A549 (cell line): ENCODE measurements at regions not wholly inside any gene's neighbourhood (a gene's known extent, or its start where the extent isn't known, plus 50 kb on each side); places are given as distances from the start of the nearest gene placed in this dataset.

Experiments
- ATAC-seq, 2 experiments: fragments of 200-7000 bp in 1 of 2; fragments of >200 bp in 1 of 2; cut with Nextera tagmentation in 1 of 2; cut with Tn5 transposase in 1 of 2; 3 replicates each; pipeline versions ENCODE4 v1.8.0 to v1.9.1; 2018 to 2020; ENCODE audit warnings: mild to moderate bottlenecking in 1 of 2, moderate library complexity in 1 of 2
- CTCF ChIA-PET: fragments of 300-600 bp; sonication (Branson Sonifier 250); formaldehyde crosslinking; extraction: SDS; loops from one replicate; lab custom pipeline; 2021; ENCODE audit warnings: antibody characterized with exemption, inconsistent platforms; lab: Yijun Ruan, JAX
- POLR2A ChIA-PET: fragments of 350-600 bp; formaldehyde crosslinking; extraction: SDS; loops from one replicate; lab custom pipeline; 2021; ENCODE audit warnings: antibody characterized with exemption, inconsistent platforms; lab: Yijun Ruan, JAX
- DNase-seq, 2 experiments: peaks; one replicate each; pipeline versions ENCODE4 v3.0.0 to v3.0.0-alpha.2; 2011 to 2016; ENCODE audit warnings: low read depth in 1 of 2, low spot score in 1 of 2
- FAIRE-seq: peaks from 2 replicates; lab custom pipeline; 2011; peaks lifted over from hg19 to GRCh38; lab: Jason Lieb, UNC
- H3K27ac ChIP-seq, 2 experiments: fragments of >200 bp; sonication (Bioruptor Twin); formaldehyde crosslinking; 3 replicates each; pipeline ENCODE4 v1.5.1; 2016 to 2017
- H3K4me1 ChIP-seq: fragments of >200 bp; sonication (Bioruptor Twin); formaldehyde crosslinking; 3 replicates; pipeline ENCODE4 v1.6.1; 2016
- H3K4me2 ChIP-seq: fragments of >200 bp; sonication (Bioruptor Twin); formaldehyde crosslinking; 3 replicates; pipeline ENCODE4 v1.6.1; 2016
- H3K4me3 ChIP-seq: fragments of >200 bp; sonication (Bioruptor Twin); formaldehyde crosslinking; 3 replicates; pipeline ENCODE4 v1.5.1; 2016
- H3K9me3 ChIP-seq: fragments of >200 bp; sonication (Bioruptor Twin); formaldehyde crosslinking; 3 replicates; pipeline ENCODE4 v1.6.1; 2016
- CBX8 ChIP-seq: fragments of 200-600 bp; sonication (generic); IDR thresholded peaks from 2 replicates; pipeline ENCODE4 v1.6.1; 2016
- CEBPB ChIP-seq, 2 experiments: fragments of >200 bp in 1 of 2; sonication (Bioruptor Twin) in 1 of 2; formaldehyde crosslinking in 1 of 2; IDR thresholded peaks; 2 replicates each; pipeline ENCODE4 v1.6.1; 2012 to 2016
- EHF ChIP-seq: fragments of 250-450 bp; sonication (Bioruptor Pico); IDR thresholded peaks from 2 replicates; pipeline ENCODE4 v1.5.0; 2020; ENCODE audit warnings: mild to moderate bottlenecking
- ESRRA ChIP-seq: fragments of 150-350 bp; IDR thresholded peaks from 2 replicates; pipeline ENCODE4 v1.6.1; 2014; ENCODE audit warnings: mild to moderate bottlenecking, low read length, borderline replicate concordance
- HEYL ChIP-seq: fragments of 250-450 bp; sonication (Bioruptor Pico); IDR thresholded peaks from 2 replicates; pipeline ENCODE4 v1.8.0; 2021; ENCODE audit warnings: mild to moderate bottlenecking, moderate library complexity
- HOXB5 ChIP-seq: fragments of 250-450 bp; sonication (Bioruptor Pico); IDR thresholded peaks from 2 replicates; pipeline ENCODE4 v1.5.0; 2020; ENCODE audit warnings: mild to moderate bottlenecking, moderate library complexity
- JUN ChIP-seq, 2 experiments: fragments of >200 bp; sonication (Bioruptor Twin); formaldehyde crosslinking; IDR thresholded peaks; 2 replicates in 1 of 2; 3 replicates in 1 of 2; pipeline ENCODE4 v1.6.1; 2016 to 2017
- KDM1A ChIP-seq: fragments of 200-600 bp; sonication (generic); IDR thresholded peaks from 2 replicates; pipeline ENCODE4 v1.6.1; 2016; ENCODE audit warnings: low read depth, mild to moderate bottlenecking
- MAFK ChIP-seq: fragments of 450-650 bp; IDR thresholded peaks from 2 replicates; pipeline ENCODE4 v1.6.1; 2014; ENCODE audit not compliant: partially characterized antibody
- NFE2L2 ChIP-seq: fragments of 150-350 bp; conservative IDR thresholded peaks from 2 replicates; pipeline ENCODE4 v1.6.1; 2014; ENCODE audit warnings: low read length
- PHF8 ChIP-seq: fragments of 200-600 bp; sonication (generic); IDR thresholded peaks from 2 replicates; pipeline ENCODE4 v1.6.1; 2016; ENCODE audit warnings: low read depth, mild to moderate bottlenecking, antibody characterized with exemption, moderate library complexity, borderline replicate concordance
- RARB ChIP-seq: fragments of 250-450 bp; sonication (Bioruptor Pico); IDR thresholded peaks from 2 replicates; pipeline ENCODE4 v1.8.0; 2021; ENCODE audit warnings: mild to moderate bottlenecking, moderate library complexity
- RFX5 ChIP-seq: fragments of 450-650 bp; IDR thresholded peaks from 2 replicates; pipeline ENCODE4 v1.7.1; 2014; ENCODE audit warnings: antibody characterized with exemption, mild to moderate bottlenecking, moderate library complexity
- SMC3 ChIP-seq: fragments of >200 bp; sonication (Bioruptor Twin); formaldehyde crosslinking; IDR thresholded peaks from 3 replicates; pipeline ENCODE4 v1.6.1; 2018; ENCODE audit warnings: inconsistent platforms
- SREBF2 ChIP-seq: fragments of 450-650 bp; IDR thresholded peaks from 2 replicates; pipeline ENCODE4 v1.6.1; 2014; ENCODE audit warnings: mild to moderate bottlenecking, moderate library complexity
- TFCP2L1 ChIP-seq: fragments of 250-450 bp; sonication (Bioruptor Pico); IDR thresholded peaks from 2 replicates; pipeline ENCODE4 v1.5.0; 2021; ENCODE audit warnings: mild to moderate bottlenecking
- ZC3H11A ChIP-seq: fragments of 450-650 bp; IDR thresholded peaks from 2 replicates; pipeline ENCODE4 v1.6.1; 2014; ENCODE audit warnings: antibody characterized with exemption, mild to moderate bottlenecking
- ZNF302 ChIP-seq: fragments of 250-450 bp; sonication (Bioruptor Pico); IDR thresholded peaks from 2 replicates; pipeline ENCODE4 v1.9.0; 2021; ENCODE audit warnings: inconsistent platforms, mild to moderate bottlenecking, moderate library complexity
- WGBS: methylation state at CpG from one replicate; pipeline ENCODE4 v1.1.6; 2017; ENCODE audit errors: missing lambda C conversion rate; 5-methylcytosine and 5-hydroxymethylcytosine counted together
- TF ChIP-seq, protein P1 (sequence below): fragments of 250-450 bp; sonication (Bioruptor Pico); IDR thresholded peaks from 2 replicates; pipeline ENCODE4 v1.5.0; 2020; ENCODE audit warnings: low read depth, mild to moderate bottlenecking, moderate library complexity
- TF ChIP-seq, protein P2 (sequence below): IDR thresholded peaks from 2 replicates; pipeline ENCODE4 v1.6.1; 2012
- TF ChIP-seq, protein P3 (sequence below): fragments of >200 bp; sonication (Bioruptor Twin); formaldehyde crosslinking; IDR thresholded peaks from 3 replicates; pipeline ENCODE4 v1.6.1; 2016
- TF ChIP-seq, protein P4 (sequence below): fragments of 200-600 bp; sonication (generic); IDR thresholded peaks from 2 replicates; pipeline ENCODE4 v1.6.1; 2016; ENCODE audit warnings: antibody characterized with exemption, mild to moderate bottlenecking, moderate library complexity
- TF ChIP-seq, protein P5 (sequence below): IDR thresholded peaks from 2 replicates; pipeline ENCODE4 v1.6.1; 2012
- TF ChIP-seq, protein P6 (sequence below): fragments of 250-450 bp; sonication (Bioruptor Pico); IDR thresholded peaks from 2 replicates; pipeline ENCODE4 v1.5.0; 2021; ENCODE audit warnings: mild to moderate bottlenecking, moderate library complexity, borderline replicate concordance

DNA sequence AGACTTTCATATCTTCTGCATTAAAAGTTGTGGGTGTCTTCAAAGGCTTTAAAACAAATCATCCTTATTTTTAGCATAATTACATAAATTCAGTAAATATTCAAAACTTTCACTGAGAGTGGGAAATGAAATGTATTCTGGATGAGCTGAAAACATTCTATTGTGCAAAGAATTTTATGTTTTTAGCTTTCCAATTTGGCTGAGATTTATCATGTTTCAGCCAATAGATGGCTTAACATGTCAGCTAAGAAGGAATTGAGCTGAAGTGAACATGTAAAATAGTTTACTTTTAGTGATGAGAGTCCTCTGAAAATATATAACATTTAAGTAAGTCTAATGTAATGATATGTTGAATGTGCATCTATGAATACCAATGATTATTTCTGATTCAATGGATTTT is 213.5 kb upstream of the GIMD1 start:
- H3K9me3 ChIP-seq, result no peaks in the 10 kb centered on the region

DNA sequence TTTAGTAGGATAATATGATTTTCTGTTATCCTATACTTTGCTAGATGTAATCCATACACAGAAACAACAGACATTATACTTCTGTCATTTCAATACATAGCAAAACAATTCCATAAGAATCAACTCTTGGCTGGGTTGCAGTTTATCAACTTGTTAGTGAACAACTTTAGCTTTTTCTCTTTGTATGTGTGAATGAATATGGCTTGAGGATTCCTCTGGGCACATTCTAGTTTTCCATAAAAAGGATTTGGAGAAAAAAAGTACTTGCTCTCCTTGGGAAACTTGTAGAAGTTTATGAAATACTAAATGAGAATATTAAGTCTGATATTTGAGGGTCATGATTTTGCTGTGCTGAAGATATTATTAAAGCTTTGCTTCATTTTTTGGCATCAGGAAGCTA is 210.7 kb upstream of the GIMD1 start:
- TF ChIP-seq CBX8, result no peak
- no peak for TF ChIP-seq JUN (IDR thresholded peaks at IDR 0.05)
- TF ChIP-seq ESRRA, result no peak
- no peak for TF ChIP-seq PHF8
- TF ChIP-seq SREBF2, result no peak
- no peak for TF ChIP-seq ZNF302 (CRISPR knock-in tag)
- no peak for TF ChIP-seq SMC3
- TF ChIP-seq TFCP2L1 (CRISPR knock-in tag), result no peak
- TF ChIP-seq RFX5, result no peak
- TF ChIP-seq ZC3H11A, result no peak
- TF ChIP-seq, protein P1, sequence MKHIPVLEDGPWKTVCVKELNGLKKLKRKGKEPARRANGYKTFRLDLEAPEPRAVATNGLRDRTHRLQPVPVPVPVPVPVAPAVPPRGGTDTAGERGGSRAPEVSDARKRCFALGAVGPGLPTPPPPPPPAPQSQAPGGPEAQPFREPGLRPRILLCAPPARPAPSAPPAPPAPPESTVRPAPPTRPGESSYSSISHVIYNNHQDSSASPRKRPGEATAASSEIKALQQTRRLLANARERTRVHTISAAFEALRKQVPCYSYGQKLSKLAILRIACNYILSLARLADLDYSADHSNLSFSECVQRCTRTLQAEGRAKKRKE (CRISPR knock-in tag), result no peak
- no peak for TF ChIP-seq NFE2L2
- TF ChIP-seq, protein P2, sequence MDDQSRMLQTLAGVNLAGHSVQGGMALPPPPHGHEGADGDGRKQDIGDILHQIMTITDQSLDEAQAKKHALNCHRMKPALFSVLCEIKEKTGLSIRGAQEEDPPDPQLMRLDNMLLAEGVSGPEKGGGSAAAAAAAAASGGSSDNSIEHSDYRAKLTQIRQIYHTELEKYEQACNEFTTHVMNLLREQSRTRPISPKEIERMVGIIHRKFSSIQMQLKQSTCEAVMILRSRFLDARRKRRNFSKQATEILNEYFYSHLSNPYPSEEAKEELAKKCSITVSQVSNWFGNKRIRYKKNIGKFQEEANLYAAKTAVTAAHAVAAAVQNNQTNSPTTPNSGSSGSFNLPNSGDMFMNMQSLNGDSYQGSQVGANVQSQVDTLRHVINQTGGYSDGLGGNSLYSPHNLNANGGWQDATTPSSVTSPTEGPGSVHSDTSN, result no peak
- no peak for TF ChIP-seq HOXB5
- TF ChIP-seq, all 56 proteins: peak for 0
- CTCF ChIA-PET, result no interaction called here
- FAIRE-seq, result no peak
- no peak for ATAC-seq
- Histone ChIP-seq H3K4me2 (no peak overlapping the region), H3K4me1 (peaks cover 13% of the 10 kb centered on the region), H3K9me3 (no peaks in the 10 kb centered on the region), H3K4me3 (no peak overlapping the region), H3K27ac (no peak overlapping the region)
- POLR2A ChIA-PET, result no interaction called here
- DNase-seq, result no peak

More for the DNA sequence above, 213.5 kb upstream of the GIMD1 start:
- Histone ChIP-seq H3K4me1 (peaks cover 37% of the 10 kb centered on the region), H3K4me3 (no peak overlapping the region), H3K27ac (no peak overlapping the region), H3K4me2 (no peak overlapping the region)
- no peak for ATAC-seq
- ChIA-PET POLR2A (no interaction called here), CTCF (no interaction called here)
- FAIRE-seq, result no peak
- TF ChIP-seq KDM1A, result no peak
- DNase-seq, result no peak

DNA sequence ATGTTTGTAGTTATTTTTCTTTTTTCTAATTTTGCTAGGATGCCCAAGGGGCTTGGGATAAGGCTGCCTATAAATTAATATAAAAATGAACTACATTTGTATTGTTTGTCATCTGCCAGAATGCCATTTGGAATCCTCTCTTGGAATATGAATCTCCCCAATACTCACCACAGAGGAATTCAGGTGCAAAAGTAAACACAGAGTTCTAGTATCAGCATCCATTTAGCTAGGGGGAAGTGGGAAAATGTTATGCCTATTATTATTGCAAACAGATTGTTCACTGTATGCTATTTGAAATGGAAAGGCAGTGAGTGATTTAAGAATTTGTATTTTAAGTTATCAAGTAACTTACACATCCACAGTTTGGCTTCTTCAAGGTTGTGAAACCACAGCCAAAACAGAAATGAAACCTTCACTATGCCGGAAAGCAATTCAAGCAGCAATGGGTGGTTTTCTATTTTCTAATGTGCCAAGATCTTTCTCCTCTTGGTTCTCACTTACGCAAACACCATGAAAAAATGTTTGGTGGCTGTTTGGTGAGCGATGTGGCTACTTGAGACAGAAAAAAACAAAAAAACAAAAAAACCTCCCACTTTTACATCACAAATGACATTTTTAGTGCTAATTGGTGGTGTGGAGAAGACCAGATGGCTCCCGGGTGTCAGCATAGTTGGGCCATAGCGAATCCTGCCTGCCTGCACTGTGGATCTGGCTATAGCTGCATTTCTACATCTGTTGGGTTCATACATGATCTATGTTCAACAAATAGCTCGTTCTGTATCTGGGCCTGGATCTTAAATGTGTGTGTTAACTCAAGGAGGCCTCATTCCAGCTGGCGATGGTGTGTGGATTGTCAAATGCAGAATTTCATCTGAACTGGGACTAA is 200.8 kb upstream of the GIMD1 start:
- ChIA-PET POLR2A (no interaction called here), CTCF (no interaction called here)
- peak overlapping the region; percentile 28; the same call in 1 of the 3 replicates for H3K4me2 ChIP-seq
- FAIRE-seq (no peak), DNase-seq (no peak), ATAC-seq (no peak)
- no peak overlapping the region for H3K27ac ChIP-seq
- WGBS, result 59% methylated on average over 7 of the region's 7 CpGs
- no peak overlapping the region for H3K4me3 ChIP-seq
- no peaks in the 10 kb centered on the region for H3K9me3 ChIP-seq
- no peaks in the 10 kb centered on the region for H3K4me1 ChIP-seq
- TF ChIP-seq HEYL, result no peak
- no peak for TF ChIP-seq CEBPB (IDR thresholded peaks at IDR 0.05)
- no peak for TF ChIP-seq RARB (CRISPR knock-in tag)
- TF ChIP-seq, protein P2, result no peak
- TF ChIP-seq, protein P3, sequence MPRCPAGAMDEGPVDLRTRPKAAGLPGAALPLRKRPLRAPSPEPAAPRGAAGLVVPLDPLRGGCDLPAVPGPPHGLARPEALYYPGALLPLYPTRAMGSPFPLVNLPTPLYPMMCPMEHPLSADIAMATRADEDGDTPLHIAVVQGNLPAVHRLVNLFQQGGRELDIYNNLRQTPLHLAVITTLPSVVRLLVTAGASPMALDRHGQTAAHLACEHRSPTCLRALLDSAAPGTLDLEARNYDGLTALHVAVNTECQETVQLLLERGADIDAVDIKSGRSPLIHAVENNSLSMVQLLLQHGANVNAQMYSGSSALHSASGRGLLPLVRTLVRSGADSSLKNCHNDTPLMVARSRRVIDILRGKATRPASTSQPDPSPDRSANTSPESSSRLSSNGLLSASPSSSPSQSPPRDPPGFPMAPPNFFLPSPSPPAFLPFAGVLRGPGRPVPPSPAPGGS, result no peak
- TF ChIP-seq, protein P4, sequence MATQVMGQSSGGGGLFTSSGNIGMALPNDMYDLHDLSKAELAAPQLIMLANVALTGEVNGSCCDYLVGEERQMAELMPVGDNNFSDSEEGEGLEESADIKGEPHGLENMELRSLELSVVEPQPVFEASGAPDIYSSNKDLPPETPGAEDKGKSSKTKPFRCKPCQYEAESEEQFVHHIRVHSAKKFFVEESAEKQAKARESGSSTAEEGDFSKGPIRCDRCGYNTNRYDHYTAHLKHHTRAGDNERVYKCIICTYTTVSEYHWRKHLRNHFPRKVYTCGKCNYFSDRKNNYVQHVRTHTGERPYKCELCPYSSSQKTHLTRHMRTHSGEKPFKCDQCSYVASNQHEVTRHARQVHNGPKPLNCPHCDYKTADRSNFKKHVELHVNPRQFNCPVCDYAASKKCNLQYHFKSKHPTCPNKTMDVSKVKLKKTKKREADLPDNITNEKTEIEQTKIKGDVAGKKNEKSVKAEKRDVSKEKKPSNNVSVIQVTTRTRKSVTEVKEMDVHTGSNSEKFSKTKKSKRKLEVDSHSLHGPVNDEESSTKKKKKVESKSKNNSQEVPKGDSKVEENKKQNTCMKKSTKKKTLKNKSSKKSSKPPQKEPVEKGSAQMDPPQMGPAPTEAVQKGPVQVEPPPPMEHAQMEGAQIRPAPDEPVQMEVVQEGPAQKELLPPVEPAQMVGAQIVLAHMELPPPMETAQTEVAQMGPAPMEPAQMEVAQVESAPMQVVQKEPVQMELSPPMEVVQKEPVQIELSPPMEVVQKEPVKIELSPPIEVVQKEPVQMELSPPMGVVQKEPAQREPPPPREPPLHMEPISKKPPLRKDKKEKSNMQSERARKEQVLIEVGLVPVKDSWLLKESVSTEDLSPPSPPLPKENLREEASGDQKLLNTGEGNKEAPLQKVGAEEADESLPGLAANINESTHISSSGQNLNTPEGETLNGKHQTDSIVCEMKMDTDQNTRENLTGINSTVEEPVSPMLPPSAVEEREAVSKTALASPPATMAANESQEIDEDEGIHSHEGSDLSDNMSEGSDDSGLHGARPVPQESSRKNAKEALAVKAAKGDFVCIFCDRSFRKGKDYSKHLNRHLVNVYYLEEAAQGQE, result no peak
- TF ChIP-seq, protein P5, sequence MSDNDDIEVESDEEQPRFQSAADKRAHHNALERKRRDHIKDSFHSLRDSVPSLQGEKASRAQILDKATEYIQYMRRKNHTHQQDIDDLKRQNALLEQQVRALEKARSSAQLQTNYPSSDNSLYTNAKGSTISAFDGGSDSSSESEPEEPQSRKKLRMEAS, result no peak
- TF ChIP-seq, protein P6, sequence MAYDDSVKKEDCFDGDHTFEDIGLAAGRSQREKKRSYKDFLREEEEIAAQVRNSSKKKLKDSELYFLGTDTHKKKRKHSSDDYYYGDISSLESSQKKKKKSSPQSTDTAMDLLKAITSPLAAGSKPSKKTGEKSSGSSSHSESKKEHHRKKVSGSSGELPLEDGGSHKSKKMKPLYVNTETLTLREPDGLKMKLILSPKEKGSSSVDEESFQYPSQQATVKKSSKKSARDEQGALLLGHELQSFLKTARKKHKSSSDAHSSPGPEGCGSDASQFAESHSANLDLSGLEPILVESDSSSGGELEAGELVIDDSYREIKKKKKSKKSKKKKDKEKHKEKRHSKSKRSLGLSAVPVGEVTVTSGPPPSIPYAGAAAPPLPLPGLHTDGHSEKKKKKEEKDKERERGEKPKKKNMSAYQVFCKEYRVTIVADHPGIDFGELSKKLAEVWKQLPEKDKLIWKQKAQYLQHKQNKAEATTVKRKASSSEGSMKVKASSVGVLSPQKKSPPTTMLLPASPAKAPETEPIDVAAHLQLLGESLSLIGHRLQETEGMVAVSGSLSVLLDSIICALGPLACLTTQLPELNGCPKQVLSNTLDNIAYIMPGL, result no peak
- TF ChIP-seq EHF (CRISPR knock-in tag), result no peak
- TF ChIP-seq MAFK, result no peak
- no peak for TF ChIP-seq HOXB5
- no peak for TF ChIP-seq TFCP2L1 (CRISPR knock-in tag)
